OCI-LY3 (cell line): ENCODE measurements at regions not wholly inside any gene's neighbourhood (a gene's known extent, or its start where the extent isn't known, plus 50 kb on each side); places are given as distances from the start of the nearest gene placed in this dataset.

Experiments
- CTCF ChIP-seq: fragments of 200-600, 300-600 bp; sonication (generic); IDR thresholded peaks from 2 replicates; pipeline ENCODE4 v1.5.1; 2014; ENCODE audit warnings: antibody characterized with exemption, low read length, low read depth
- EZH2phosphoT487 ChIP-seq: fragments of 200-600 bp; shearing (Covaris generic); IDR thresholded peaks from 2 replicates; pipeline ENCODE4 v1.6.1; 2018; ENCODE audit warnings: antibody characterized with exemption, mixed run types, low read depth

- TF ChIP-seq CTCF, result no peak
- TF ChIP-seq EZH2phosphoT487, result no peak
Measured at GRCh38 chr10:10941127-10941730, 76.4 kb upstream of the CELF2 start.
